GM13977 (cell line): ENCODE measurements at regions not wholly inside any gene's neighbourhood (a gene's known extent, or its start where the extent isn't known, plus 50 kb on each side); places are given as distances from the start of the nearest gene placed in this dataset.

Source experiments
- DNase-seq: peaks from one replicate; pipeline ENCODE4 v3.0.0; 2012; ENCODE audit warnings: low spot score
- in situ Hi-C: fragments of 300-500 bp; cut with MboI; formaldehyde crosslinking; loops from one replicate; pipeline ENCODE4 v1.12.0; 2022; ENCODE audit warnings: low sequenced_read_pairs, low pct_unique_long_range_greater_than_20kb, mixed read lengths, inconsistent platforms; ENCODE audit not compliant: unreplicated experiment
- TF ChIP-seq, protein P1 (sequence below): IDR thresholded peaks from 2 replicates; pipeline ENCODE4 v1.5.1; 2012; ENCODE audit warnings: mild to moderate bottlenecking, control low read depth; ENCODE audit not compliant: insufficient read depth; ENCODE audit errors: extremely low read depth, missing control alignments

DNA sequence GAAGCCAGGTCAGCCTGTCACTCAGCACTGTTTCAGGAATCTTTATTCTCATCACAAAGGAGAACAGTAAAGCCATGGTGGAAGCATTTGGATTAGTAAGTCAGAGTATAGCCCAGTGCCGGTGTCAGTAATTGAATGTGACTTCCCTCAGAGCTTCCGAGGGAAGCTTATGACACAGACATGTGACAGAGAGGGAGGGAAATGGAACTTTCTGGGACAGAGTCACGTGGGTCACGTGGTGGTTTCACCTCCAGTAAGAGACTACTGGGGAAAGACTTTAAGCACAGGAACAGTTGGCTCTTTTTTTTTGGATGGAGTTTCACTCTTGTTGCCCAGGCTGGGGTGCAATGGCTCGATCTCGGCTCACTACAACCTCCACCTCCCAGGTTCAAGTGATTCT is 53.3 kb upstream of the CCDC160 start:
- in situ Hi-C loops, result no loop called here

DNA sequence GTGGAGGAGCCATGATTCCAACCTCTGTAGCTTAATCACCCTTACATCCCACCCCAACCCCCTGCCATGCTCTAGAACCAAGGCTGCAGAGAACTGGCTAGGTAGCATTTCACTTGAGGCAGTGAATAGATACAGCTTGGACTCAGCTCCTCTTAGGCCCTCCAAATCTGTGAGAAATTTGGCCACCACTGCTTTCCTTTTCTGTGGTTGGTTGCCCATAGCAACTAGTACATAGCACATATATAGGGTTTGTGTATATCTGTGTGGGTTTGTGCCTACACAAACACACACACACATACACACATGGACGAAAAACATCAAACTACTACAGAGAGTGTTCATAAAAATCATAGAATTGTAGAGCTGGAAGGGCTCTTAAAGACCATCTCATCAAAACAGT is 52.0 kb upstream of the CCDC160 start:
- DNase-seq, result no peak
- in situ Hi-C loops, result no loop called here
- TF ChIP-seq, protein P1, sequence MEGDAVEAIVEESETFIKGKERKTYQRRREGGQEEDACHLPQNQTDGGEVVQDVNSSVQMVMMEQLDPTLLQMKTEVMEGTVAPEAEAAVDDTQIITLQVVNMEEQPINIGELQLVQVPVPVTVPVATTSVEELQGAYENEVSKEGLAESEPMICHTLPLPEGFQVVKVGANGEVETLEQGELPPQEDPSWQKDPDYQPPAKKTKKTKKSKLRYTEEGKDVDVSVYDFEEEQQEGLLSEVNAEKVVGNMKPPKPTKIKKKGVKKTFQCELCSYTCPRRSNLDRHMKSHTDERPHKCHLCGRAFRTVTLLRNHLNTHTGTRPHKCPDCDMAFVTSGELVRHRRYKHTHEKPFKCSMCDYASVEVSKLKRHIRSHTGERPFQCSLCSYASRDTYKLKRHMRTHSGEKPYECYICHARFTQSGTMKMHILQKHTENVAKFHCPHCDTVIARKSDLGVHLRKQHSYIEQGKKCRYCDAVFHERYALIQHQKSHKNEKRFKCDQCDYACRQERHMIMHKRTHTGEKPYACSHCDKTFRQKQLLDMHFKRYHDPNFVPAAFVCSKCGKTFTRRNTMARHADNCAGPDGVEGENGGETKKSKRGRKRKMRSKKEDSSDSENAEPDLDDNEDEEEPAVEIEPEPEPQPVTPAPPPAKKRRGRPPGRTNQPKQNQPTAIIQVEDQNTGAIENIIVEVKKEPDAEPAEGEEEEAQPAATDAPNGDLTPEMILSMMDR, result no peak

More for the DNA sequence above, 53.3 kb upstream of the CCDC160 start:
- DNase-seq, result no peak
- TF ChIP-seq, protein P1, result no peak

DNA sequence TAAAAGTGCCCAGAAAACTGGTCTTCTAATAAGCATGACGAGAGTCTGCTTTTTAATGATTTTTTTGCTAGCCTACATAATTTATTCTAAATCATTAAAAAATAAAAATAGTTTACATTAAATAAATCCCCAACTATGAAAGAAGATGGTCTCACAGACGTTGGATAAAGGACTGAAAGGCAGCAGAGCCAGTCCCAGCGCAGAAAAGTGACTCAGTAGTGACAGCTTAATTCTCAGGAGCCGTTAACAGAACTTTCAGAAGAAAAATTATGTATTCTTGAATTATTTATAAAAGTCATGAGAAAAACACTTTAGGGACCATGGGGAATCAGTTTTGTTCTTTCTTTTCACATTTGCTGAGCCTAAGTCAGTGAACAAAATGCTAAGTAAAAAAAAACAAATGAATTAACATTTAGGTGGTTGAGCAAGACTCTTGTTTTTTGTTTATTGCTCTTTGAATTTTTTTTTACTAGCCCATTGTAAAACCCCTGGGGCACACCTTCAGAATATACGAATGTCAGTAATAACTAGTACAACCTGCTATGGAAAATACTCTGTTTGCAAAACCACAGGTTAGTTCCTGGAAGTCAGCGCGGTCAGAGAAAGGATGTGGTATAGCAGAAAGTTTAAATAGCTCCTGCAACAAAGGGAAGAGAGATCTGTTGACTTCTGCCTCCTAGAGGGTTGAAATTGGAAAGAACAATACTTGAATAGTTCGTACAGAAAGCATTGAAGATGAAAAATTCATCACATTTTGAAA is 50.4 kb upstream of the CCDC160 start:
- no peak for DNase-seq
- TF ChIP-seq, protein P1, result no peak
- in situ Hi-C loops, result no loop called here
